ENCODE measurements at regions not wholly inside any gene's neighbourhood (a gene's known extent, or its start where the extent isn't known, plus 50 kb on each side); places are given as distances from the start of the nearest gene placed in this dataset.

- DNase-seq (ENCODE audit: low read depth in 2 of 2): no peak
Observed at GRCh38 chr4:18285357-18285756, 263.8 kb upstream of the LCORL start.

GRCh38 chr4:18278244-18278643, 256.7 kb upstream of the LCORL start:
- DNase-seq (ENCODE audit: low read depth in 2 of 2): no peak

GRCh38 chr4:18262832-18263231, 241.3 kb upstream of the LCORL start:
- DNase-seq (ENCODE audit: low read depth in 2 of 2): no peak

GRCh38 chr4:18252052-18252451, 230.5 kb upstream of the LCORL start:
- DNase-seq (ENCODE audit: low read depth in 2 of 2): no peak

- DNase-seq (ENCODE audit: low read depth in 2 of 2): no peak
Observed at GRCh38 chr4:18250564-18250963, 229.0 kb upstream of the LCORL start.

- DNase-seq (ENCODE audit: low read depth in 2 of 2): no peak
Observed at GRCh38 chr4:18248611-18249010, 227.1 kb upstream of the LCORL start.

- no peak for DNase-seq (ENCODE audit: low read depth in 2 of 2)
Observed at GRCh38 chr4:18247189-18247588, 225.6 kb upstream of the LCORL start.

- no peak for DNase-seq (ENCODE audit: low read depth in 2 of 2)
Observed at GRCh38 chr4:18242919-18243693, 221.6 kb upstream of the LCORL start.

GRCh38 chr4:18241727-18242126, 220.2 kb upstream of the LCORL start:
- no peak for DNase-seq (ENCODE audit: low read depth in 2 of 2)

GRCh38 chr4:18234108-18234507, 212.6 kb upstream of the LCORL start:
- DNase-seq (ENCODE audit: low read depth in 2 of 2): no peak

GRCh38 chr4:18231726-18232125, 210.2 kb upstream of the LCORL start:
- no peak for DNase-seq (ENCODE audit: low read depth in 2 of 2)

GRCh38 chr4:18227880-18228279, 206.3 kb upstream of the LCORL start:
- DNase-seq (ENCODE audit: low read depth in 2 of 2): no peak

GRCh38 chr4:18214411-18215055, 193.0 kb upstream of the LCORL start:
- DNase-seq (ENCODE audit: low read depth in 2 of 2): no peak

GRCh38 chr4:18213576-18214198, 192.1 kb upstream of the LCORL start:
- no peak for DNase-seq (ENCODE audit: low read depth in 2 of 2)

- DNase-seq (ENCODE audit: low read depth in 2 of 2): no peak
Observed at GRCh38 chr4:18209448-18209847, 187.9 kb upstream of the LCORL start.

- no peak for DNase-seq (ENCODE audit: low read depth in 2 of 2)
Observed at GRCh38 chr4:18203966-18204365, 182.4 kb upstream of the LCORL start.

- no peak for DNase-seq (ENCODE audit: low read depth in 2 of 2)
Observed at GRCh38 chr4:18202486-18202885, 180.9 kb upstream of the LCORL start.

- no peak for DNase-seq (ENCODE audit: low read depth in 2 of 2)
Observed at GRCh38 chr4:18201885-18202284, 180.3 kb upstream of the LCORL start.

- DNase-seq (ENCODE audit: low read depth in 2 of 2): no peak
Observed at GRCh38 chr4:18198653-18199052, 177.1 kb upstream of the LCORL start.

- DNase-seq (ENCODE audit: low read depth in 2 of 2): no peak
Observed at GRCh38 chr4:18197467-18197866, 175.9 kb upstream of the LCORL start.

- DNase-seq (ENCODE audit: low read depth in 2 of 2): no peak
Observed at GRCh38 chr4:18194278-18194677, 172.7 kb upstream of the LCORL start.

GRCh38 chr4:18192901-18193300, 171.3 kb upstream of the LCORL start:
- DNase-seq (ENCODE audit: low read depth in 2 of 2): no peak

- no peak for DNase-seq (ENCODE audit: low read depth in 2 of 2)
Observed at GRCh38 chr4:18185491-18185890, 163.9 kb upstream of the LCORL start.
